ENCODE measurements at regions not wholly inside any gene's neighbourhood (a gene's known extent, or its start where the extent isn't known, plus 50 kb on each side); places are given as distances from the start of the nearest gene placed in this dataset.

GRCh38 chr11:71199226-71199820 lies 53.1 kb downstream of the SHANK2 start:
- Histone ChIP-seq H3K27me3 (ENCODE audit: control insufficient read depth in 3 of 3, insufficient read depth in 3 of 3, low read depth in 1 of 3, low read length in 3 of 3) (no peaks in the 10 kb centered on the region), H2AK5ac (ENCODE audit: low read depth, low read length) (peak overlapping the region; percentile 51), H2BK15ac (ENCODE audit: low read length) (no peak overlapping the region), H3K23ac (ENCODE audit: low read depth, low read length, poor library complexity) (no peak overlapping the region), H3K18ac (ENCODE audit: low read length) (peak overlapping the region; percentile 27), H2BK5ac (ENCODE audit: low read length) (no peak overlapping the region), H2BK120ac (ENCODE audit: low read depth, low read length) (peak overlapping the region; percentile 38), H3K9me3 (replicated peaks in 1 of 2; ENCODE audit: control insufficient read depth in 2 of 2, insufficient read depth in 1 of 2, low read depth in 1 of 2, low read length in 2 of 2) (no peaks in the 10 kb centered on the region), H3K4me3 (ENCODE audit: low read length in 2 of 2) (no peak overlapping the region), H2AFZ (ENCODE audit: low read length) (no peak overlapping the region), H3K36me3 (replicated peaks in 1 of 2; ENCODE audit: control insufficient read depth in 2 of 2, insufficient read depth in 2 of 2, low read length in 2 of 2) (no peaks in the 10 kb centered on the region), H3K9ac (ENCODE audit: low read depth, low read length, poor library complexity) (peak overlapping the region; percentile 37), H4K8ac (ENCODE audit: low read depth, low read length) (no peak overlapping the region), H3K4me2 (ENCODE audit: insufficient read depth, low read length, poor library complexity, severe bottlenecking) (no peak overlapping the region), H3K79me1 (ENCODE audit: low read depth, low read length) (no peaks in the 10 kb centered on the region), H3K4me1 (ENCODE audit: control insufficient read depth in 2 of 2, insufficient read depth in 1 of 2, low read depth in 1 of 2, low read length in 2 of 2) (peaks cover 0 to 3% of the 10 kb centered on the region in 2 donors), H3K27ac (replicated peaks; ENCODE audit: low read length) (no peak overlapping the region), H3K4ac (ENCODE audit: low read length) (peak overlapping the region; percentile 48), H4K91ac (ENCODE audit: low read depth, low read length, poor library complexity) (no peak overlapping the region), H2BK12ac (ENCODE audit: low read length) (peak overlapping the region; percentile 73), H3K14ac (ENCODE audit: low read length) (peak overlapping the region; percentile 82)
- WGBS, 2 donors (ENCODE audit: extremely low coverage in 2 of 2, insufficient read length in 2 of 2, insufficient replicate concordance in 1 of 2) = no CpG with 5 or more reads among the region's 20 CpGs
- no peak for DNase-seq (ENCODE audit: low spot score)

DNA sequence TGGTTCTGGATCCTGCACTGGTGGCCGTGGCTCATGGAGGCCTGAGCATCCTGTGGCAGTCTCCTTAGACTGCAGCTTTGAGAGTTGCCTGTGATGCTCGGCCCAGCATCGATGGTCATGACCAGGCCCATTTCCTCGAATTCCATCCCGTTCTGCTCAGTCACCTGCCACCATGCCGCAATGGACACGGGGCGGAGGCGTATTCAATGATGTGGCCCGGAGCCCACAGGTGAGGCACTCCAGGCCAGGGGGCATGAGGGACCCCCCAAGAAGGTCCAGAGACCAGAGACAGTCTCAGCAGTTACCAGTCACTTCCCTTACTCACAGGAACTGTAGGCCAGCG lies 53.6 kb downstream of the SHANK2 start:
- Histone ChIP-seq H3K18ac (ENCODE audit: low read length) (no peak overlapping the region), H3K4me2 (ENCODE audit: insufficient read depth, low read length, poor library complexity, severe bottlenecking) (no peak overlapping the region), H3K27ac (replicated peaks; ENCODE audit: low read length) (no peak overlapping the region), H3K27me3 (ENCODE audit: control insufficient read depth in 3 of 3, insufficient read depth in 3 of 3, low read depth in 1 of 3, low read length in 3 of 3) (peaks cover 0 to 4% (median 0%) of the 10 kb centered on the region in 3 experiments), H3K23ac (ENCODE audit: low read depth, low read length, poor library complexity) (no peak overlapping the region), H2AFZ (ENCODE audit: low read length) (no peak overlapping the region), H2AK5ac (ENCODE audit: low read depth, low read length) (no peak overlapping the region), H2BK5ac (ENCODE audit: low read length) (no peak overlapping the region), H3K36me3 (replicated peaks in 1 of 2; ENCODE audit: control insufficient read depth in 2 of 2, insufficient read depth in 2 of 2, low read length in 2 of 2) (no peaks in the 10 kb centered on the region), H2BK15ac (ENCODE audit: low read length) (no peak overlapping the region), H2BK12ac (ENCODE audit: low read length) (no peak overlapping the region), H4K8ac (ENCODE audit: low read depth, low read length) (no peak overlapping the region), H3K9me3 (replicated peaks in 1 of 2; ENCODE audit: control insufficient read depth in 2 of 2, insufficient read depth in 1 of 2, low read depth in 1 of 2, low read length in 2 of 2) (no peaks in the 10 kb centered on the region), H3K4me3 (ENCODE audit: low read length in 2 of 2) (peak overlapping the region in 1 of 2 donors; percentile 27), H3K14ac (ENCODE audit: low read length) (no peak overlapping the region), H3K4me1 (ENCODE audit: control insufficient read depth in 2 of 2, insufficient read depth in 1 of 2, low read depth in 1 of 2, low read length in 2 of 2) (peaks cover 0 to 3% of the 10 kb centered on the region in 2 donors), H4K91ac (ENCODE audit: low read depth, low read length, poor library complexity) (no peak overlapping the region), H3K9ac (ENCODE audit: low read depth, low read length, poor library complexity) (no peak overlapping the region), H3K4ac (ENCODE audit: low read length) (no peak overlapping the region), H3K79me1 (ENCODE audit: low read depth, low read length) (no peaks in the 10 kb centered on the region), H2BK120ac (ENCODE audit: low read depth, low read length) (no peak overlapping the region)
- no peak for DNase-seq (ENCODE audit: low spot score)
- no CpG with 5 or more reads among the region's 11 CpGs for WGBS, 2 donors (ENCODE audit: extremely low coverage in 2 of 2, insufficient read length in 2 of 2, insufficient replicate concordance in 1 of 2)

GRCh38 chr11:71198141-71198822 lies 54.1 kb downstream of the SHANK2 start:
- Histone ChIP-seq H3K27ac (replicated peaks; ENCODE audit: low read length) (no peak overlapping the region), H3K36me3 (replicated peaks in 1 of 2; ENCODE audit: control insufficient read depth in 2 of 2, insufficient read depth in 2 of 2, low read length in 2 of 2) (no peaks in the 10 kb centered on the region), H2BK12ac (ENCODE audit: low read length) (no peak overlapping the region), H4K91ac (ENCODE audit: low read depth, low read length, poor library complexity) (no peak overlapping the region), H2BK120ac (ENCODE audit: low read depth, low read length) (peak overlapping the region; percentile 25), H3K27me3 (ENCODE audit: control insufficient read depth in 3 of 3, insufficient read depth in 3 of 3, low read depth in 1 of 3, low read length in 3 of 3) (peaks cover 0 to 10% (median 0%) of the 10 kb centered on the region in 3 experiments), H3K79me1 (ENCODE audit: low read depth, low read length) (no peaks in the 10 kb centered on the region), H3K9me3 (replicated peaks in 1 of 2; ENCODE audit: control insufficient read depth in 2 of 2, insufficient read depth in 1 of 2, low read depth in 1 of 2, low read length in 2 of 2) (no peaks in the 10 kb centered on the region), H3K18ac (ENCODE audit: low read length) (peak overlapping the region; percentile 72), H2BK15ac (ENCODE audit: low read length) (no peak overlapping the region), H4K8ac (ENCODE audit: low read depth, low read length) (no peak overlapping the region), H3K23ac (ENCODE audit: low read depth, low read length, poor library complexity) (no peak overlapping the region), H3K4me1 (ENCODE audit: control insufficient read depth in 2 of 2, insufficient read depth in 1 of 2, low read depth in 1 of 2, low read length in 2 of 2) (peaks cover 0 to 3% of the 10 kb centered on the region in 2 donors), H3K4me3 (ENCODE audit: low read length in 2 of 2) (no peak overlapping the region), H3K14ac (ENCODE audit: low read length) (no peak overlapping the region), H2AK5ac (ENCODE audit: low read depth, low read length) (peak overlapping the region; percentile 11), H3K4ac (ENCODE audit: low read length) (no peak overlapping the region), H2AFZ (ENCODE audit: low read length) (no peak overlapping the region), H3K4me2 (ENCODE audit: insufficient read depth, low read length, poor library complexity, severe bottlenecking) (no peak overlapping the region), H2BK5ac (ENCODE audit: low read length) (no peak overlapping the region), H3K9ac (ENCODE audit: low read depth, low read length, poor library complexity) (no peak overlapping the region)
- no CpG with 5 or more reads among the region's 17 CpGs for WGBS, 2 donors (ENCODE audit: extremely low coverage in 2 of 2, insufficient read length in 2 of 2, insufficient replicate concordance in 1 of 2)
- no peak for DNase-seq (ENCODE audit: low spot score)

GRCh38 chr11:71197096-71197495 lies 55.3 kb downstream of the SHANK2 start:
- H3K9ac ChIP-seq (ENCODE audit: low read depth, low read length, poor library complexity) = no peak overlapping the region
- no peak overlapping the region for H2AFZ ChIP-seq (ENCODE audit: low read length)
- H3K4me2 ChIP-seq (ENCODE audit: insufficient read depth, low read length, poor library complexity, severe bottlenecking) = no peak overlapping the region
- WGBS, 2 donors (ENCODE audit: extremely low coverage in 2 of 2, insufficient read length in 2 of 2, insufficient replicate concordance in 1 of 2) = no CpG with 5 or more reads among the region's 5 CpGs
- no peak overlapping the region for H2BK5ac ChIP-seq (ENCODE audit: low read length)
- no peak overlapping the region for H2AK5ac ChIP-seq (ENCODE audit: low read depth, low read length)
- no peaks in the 10 kb centered on the region for H3K36me3 ChIP-seq (replicated peaks in 1 of 2; ENCODE audit: control insufficient read depth in 2 of 2, insufficient read depth in 2 of 2, low read length in 2 of 2)
- H2BK120ac ChIP-seq (ENCODE audit: low read depth, low read length) = no peak overlapping the region
- H3K9me3 ChIP-seq (replicated peaks in 1 of 2; ENCODE audit: control insufficient read depth in 2 of 2, insufficient read depth in 1 of 2, low read depth in 1 of 2, low read length in 2 of 2) = no peaks in the 10 kb centered on the region
- peaks cover 0 to 11% (median 0%) of the 10 kb centered on the region in 3 experiments for H3K27me3 ChIP-seq (ENCODE audit: control insufficient read depth in 3 of 3, insufficient read depth in 3 of 3, low read depth in 1 of 3, low read length in 3 of 3)
- H3K4me3 ChIP-seq (ENCODE audit: low read length in 2 of 2) = no peak overlapping the region
- H3K79me1 ChIP-seq (ENCODE audit: low read depth, low read length) = no peaks in the 10 kb centered on the region
- no peak overlapping the region for H3K4ac ChIP-seq (ENCODE audit: low read length)
- H3K23ac ChIP-seq (ENCODE audit: low read depth, low read length, poor library complexity) = no peak overlapping the region
- H4K91ac ChIP-seq (ENCODE audit: low read depth, low read length, poor library complexity) = no peak overlapping the region
- no peak overlapping the region for H3K18ac ChIP-seq (ENCODE audit: low read length)
- no peak for DNase-seq (ENCODE audit: low spot score)
- peaks cover 0 to 3% of the 10 kb centered on the region in 2 donors for H3K4me1 ChIP-seq (ENCODE audit: control insufficient read depth in 2 of 2, insufficient read depth in 1 of 2, low read depth in 1 of 2, low read length in 2 of 2)
- no peak overlapping the region for H3K27ac ChIP-seq (replicated peaks; ENCODE audit: low read length)
- H4K8ac ChIP-seq (ENCODE audit: low read depth, low read length) = no peak overlapping the region
- peak overlapping the region; percentile 39 for H3K14ac ChIP-seq (ENCODE audit: low read length)
- no peak overlapping the region for H2BK12ac ChIP-seq (ENCODE audit: low read length)
- H2BK15ac ChIP-seq (ENCODE audit: low read length) = no peak overlapping the region

Data from neuronal stem cell (in vitro differentiated cells).